H1 (cell line): ENCODE measurements at regions not wholly inside any gene's neighbourhood (a gene's known extent, or its start where the extent isn't known, plus 50 kb on each side); places are given as distances from the start of the nearest gene placed in this dataset.

Experiments used
- CTCF ChIA-PET: fragments of 300-600 bp; sonication (Branson Sonifier 250); formaldehyde crosslinking; loops from one replicate; lab custom pipeline; 2021; ENCODE audit not compliant: partially characterized antibody; lab: Charles Lee
- POLR2A ChIA-PET: fragments of 300-600 bp; sonication (Branson Sonifier 250); formaldehyde crosslinking; loops from one replicate; lab custom pipeline; 2021; ENCODE audit warnings: inconsistent platforms; ENCODE audit not compliant: partially characterized antibody; lab: Charles Lee
- DNase-seq, 2 experiments: peaks; one replicate each; pipeline versions ENCODE4 v3.0.0 to v3.0.0-alpha.2; 2010 to 2022; ENCODE audit warnings: low spot score in 2 of 2, low read depth in 1 of 2, mixed read lengths in 1 of 2
- FAIRE-seq: peaks from 2 replicates; lab custom pipeline; 2011; peaks lifted over from hg19 to GRCh38; lab: Jason Lieb, UNC
- H2AFZ ChIP-seq: 2 replicates; pipeline ENCODE4 v1.8.1; 2012; ENCODE audit warnings: low read length, inconsistent platforms
- H2AK5ac ChIP-seq: 2 replicates; pipeline ENCODE4 v1.6.1; 2013; ENCODE audit warnings: low read depth, low read length
- H2BK120ac ChIP-seq: replicated peaks from 2 replicates; pipeline ENCODE3; 2013; ENCODE audit warnings: low read depth, low read length, inconsistent platforms
- H2BK12ac ChIP-seq: 2 replicates; pipeline ENCODE4 v1.6.1; 2013; ENCODE audit warnings: low read depth, low read length
- H2BK15ac ChIP-seq: 2 replicates; pipeline ENCODE4 v1.6.1; 2013; ENCODE audit warnings: low read length
- H2BK20ac ChIP-seq: 2 replicates; pipeline ENCODE4 v1.6.1; 2013; ENCODE audit warnings: low read length
- H2BK5ac ChIP-seq: 2 replicates; pipeline ENCODE4 v1.6.1; 2013; ENCODE audit warnings: low read depth, low read length
- H3K14ac ChIP-seq: 2 replicates; pipeline ENCODE4 v1.6.1; 2013; ENCODE audit warnings: inconsistent platforms; ENCODE audit not compliant: insufficient read length
- H3K18ac ChIP-seq: 2 replicates; pipeline ENCODE4 v1.6.1; 2013; ENCODE audit warnings: low read length; ENCODE audit errors: extremely low read depth
- H3K23ac ChIP-seq: 2 replicates; pipeline ENCODE4 v1.6.1; 2013; ENCODE audit warnings: inconsistent platforms; ENCODE audit not compliant: insufficient read length
- H3K23me2 ChIP-seq: 2 replicates; pipeline ENCODE4 v1.6.1; 2013; ENCODE audit warnings: low read depth, low read length
- H3K27ac ChIP-seq: 2 replicates; pipeline ENCODE4 v1.6.1; 2011; ENCODE audit warnings: low read depth, low read length, inconsistent platforms
- H3K27me3 ChIP-seq, 4 experiments: replicated peaks in 1 of 4; 1 replicate in 1 of 4; 2 replicates in 3 of 4; pipeline versions ENCODE4 v1.6.1 to v1.8.1; 2011 to 2013; ENCODE audit warnings: low read length in 3 of 4, mild to moderate bottlenecking in 3 of 4, inconsistent platforms in 2 of 4, mixed read lengths in 2 of 4, moderate library complexity in 1 of 4; ENCODE audit not compliant: control insufficient read depth in 3 of 4, insufficient read depth in 3 of 4; ENCODE audit errors: extremely low read depth in 1 of 4
- H3K36me3 ChIP-seq, 4 experiments: 2 replicates each; pipeline versions ENCODE4 v1.6.1 to v1.8.1; 2011 to 2013; ENCODE audit warnings: mild to moderate bottlenecking in 4 of 4, low read length in 3 of 4, moderate library complexity in 2 of 4, control low read depth in 1 of 4, inconsistent platforms in 1 of 4; ENCODE audit not compliant: insufficient read depth in 4 of 4, control insufficient read depth in 2 of 4
- H3K4ac ChIP-seq: replicated peaks from 2 replicates; pipeline ENCODE3; 2013; ENCODE audit warnings: low read length, low read depth, mixed read lengths, inconsistent platforms; ENCODE audit not compliant: insufficient read length
- H3K4me1 ChIP-seq, 4 experiments: replicated peaks in 1 of 4; 1 replicate in 1 of 4; 2 replicates in 3 of 4; pipeline versions ENCODE4 v1.6.1 to v1.8.1; 2011 to 2013; ENCODE audit warnings: low read length in 3 of 4, inconsistent platforms in 2 of 4, mixed read lengths in 1 of 4; ENCODE audit not compliant: insufficient read depth in 4 of 4, control insufficient read depth in 3 of 4
- H3K4me2 ChIP-seq, 2 experiments: 2 replicates each; pipeline versions ENCODE4 v1.6.1 to v1.8.1; 2011 to 2013; ENCODE audit warnings: low read depth in 2 of 2, low read length in 2 of 2, control low read depth in 1 of 2, inconsistent platforms in 1 of 2, mild to moderate bottlenecking in 1 of 2; ENCODE audit not compliant: insufficient read depth in 1 of 2
- H3K4me3 ChIP-seq, 4 experiments: fragments of 200-600, 300-600 bp in 1 of 4; sonication (generic), shearing (Covaris generic), sonication (Bioruptor Twin) in 1 of 4; 2 replicates each; pipeline versions ENCODE4 v1.5.1 to v1.8.1; 2011 to 2016; ENCODE audit warnings: low read length in 4 of 4, low read depth in 3 of 4, control low read depth in 2 of 4, inconsistent platforms in 2 of 4, mild to moderate bottlenecking in 2 of 4, mixed read lengths in 1 of 4, moderate library complexity in 1 of 4; ENCODE audit not compliant: insufficient read depth in 2 of 4; ENCODE audit errors: extremely low read depth in 1 of 4
- H3K56ac ChIP-seq: replicated peaks from 2 replicates; pipeline ENCODE3; 2013; ENCODE audit warnings: low read depth, mild to moderate bottlenecking, mixed read lengths, low read length, inconsistent platforms; ENCODE audit not compliant: insufficient read length
- H3K79me1 ChIP-seq: 2 replicates; pipeline ENCODE4 v1.6.1; 2013; ENCODE audit warnings: low read depth, low read length, control low read depth
- H3K79me2 ChIP-seq, 2 experiments: 2 replicates each; pipeline versions ENCODE4 v1.6.1 to v1.8.1; 2012 to 2013; ENCODE audit warnings: low read length in 2 of 2, mild to moderate bottlenecking in 2 of 2, inconsistent platforms in 1 of 2; ENCODE audit not compliant: insufficient read depth in 2 of 2, control insufficient read depth in 1 of 2
- H3K9ac ChIP-seq, 4 experiments: replicated peaks in 1 of 4; 1 replicate in 1 of 4; 2 replicates in 3 of 4; pipeline versions ENCODE4 v1.6.1 to v1.8.1; 2011 to 2013; ENCODE audit warnings: low read depth in 3 of 4, low read length in 3 of 4, control low read depth in 2 of 4, mild to moderate bottlenecking in 2 of 4, moderate library complexity in 2 of 4, inconsistent platforms in 1 of 4; ENCODE audit errors: extremely low read depth in 1 of 4
- H3K9me3 ChIP-seq, 2 experiments: 2 replicates each; pipeline versions ENCODE4 v1.6.1 to v1.8.1; 2012 to 2013; ENCODE audit warnings: mild to moderate bottlenecking in 2 of 2, moderate library complexity in 2 of 2, control low read depth in 1 of 2, inconsistent platforms in 1 of 2, low read depth in 1 of 2, low read length in 1 of 2, mixed read lengths in 1 of 2; ENCODE audit not compliant: insufficient read depth in 2 of 2
- H4K20me1 ChIP-seq, 2 experiments: replicated peaks in 1 of 2; 2 replicates each; pipeline versions ENCODE3 to v1.8.1; 2011 to 2013; ENCODE audit warnings: inconsistent platforms in 2 of 2, low read length in 2 of 2, mild to moderate bottlenecking in 1 of 2; ENCODE audit not compliant: insufficient read depth in 2 of 2, control insufficient read depth in 1 of 2
- H4K5ac ChIP-seq: 2 replicates; pipeline ENCODE4 v1.6.1; 2013; ENCODE audit warnings: low read length, low read depth, mixed read lengths, inconsistent platforms; ENCODE audit not compliant: insufficient read length
- H4K8ac ChIP-seq: 2 replicates; pipeline ENCODE4 v1.8.0; 2013; ENCODE audit warnings: mild to moderate bottlenecking, moderate library complexity, low read length, inconsistent platforms; ENCODE audit not compliant: insufficient read depth; ENCODE audit errors: extremely low read depth
- H4K91ac ChIP-seq: replicated peaks from 2 replicates; pipeline ENCODE3; 2013; ENCODE audit warnings: low read length, mixed read lengths, inconsistent platforms; ENCODE audit not compliant: insufficient read length
- HDAC2 ChIP-seq, 2 experiments: fragments of 300-600 bp in 1 of 2; sonication (generic) in 1 of 2; IDR thresholded peaks; 2 replicates each; pipeline ENCODE4 v1.6.1; 2011 to 2012; ENCODE audit warnings: low read depth in 2 of 2, low read length in 2 of 2, mild to moderate bottlenecking in 2 of 2, moderate library complexity in 2 of 2, borderline replicate concordance in 1 of 2, inconsistent platforms in 1 of 2
- TEAD4 ChIP-seq: IDR thresholded peaks from 2 replicates; pipeline ENCODE4 v1.6.1; 2012; ENCODE audit warnings: low read depth, low read length, inconsistent platforms, mixed read lengths
- WGBS, 2 experiments: shearing (Covaris generic) in 1 of 2; methylation state at CpG; one replicate each; pipeline versions ENCODE4 v1.1.6 to v1.1.7; 2013 to 2015; ENCODE audit warnings: low lambda C conversion rate in 2 of 2, mixed read lengths in 2 of 2, inconsistent platforms in 1 of 2, low coverage in 1 of 2, missing lambda C conversion rate in 1 of 2; ENCODE audit not compliant: insufficient replicate concordance in 2 of 2, insufficient coverage in 1 of 2, insufficient read length in 1 of 2; ENCODE audit errors: extremely low coverage in 1 of 2, missing lambda C conversion rate in 1 of 2; 5-methylcytosine and 5-hydroxymethylcytosine counted together

- no peak overlapping the region for H3K27ac ChIP-seq
- H3K27me3 ChIP-seq, result no peaks in the 10 kb centered on the region
- no peak overlapping the region for H2AK5ac ChIP-seq
- no peak overlapping the region for H2BK12ac ChIP-seq
- H4K20me1 ChIP-seq, result no peaks in the 10 kb centered on the region
- H2BK120ac ChIP-seq, result no peak overlapping the region
- H3K14ac ChIP-seq, result no peak overlapping the region
- no peaks in the 10 kb centered on the region for H3K4me1 ChIP-seq
- H3K56ac ChIP-seq, result no peak overlapping the region
- TF ChIP-seq HDAC2 (IDR thresholded peaks at IDR 0.05; ENCODE audit: borderline replicate concordance in 1 of 2, low read depth in 2 of 2, low read length in 2 of 2) (no peak), TEAD4 (no peak)
- no peak overlapping the region for H3K9ac ChIP-seq
- H4K8ac ChIP-seq, result no peak overlapping the region
- no peaks in the 10 kb centered on the region for H3K36me3 ChIP-seq
- FAIRE-seq (no peak), DNase-seq (no peak)
- H4K5ac ChIP-seq, result no peak overlapping the region
- 0 out of 2 replicates have a peak, but pooled peaks cover 2% of the 10 kb centered on the region for H3K23me2 ChIP-seq
- no peak overlapping the region for H3K4ac ChIP-seq
- H2BK5ac ChIP-seq, result no peak overlapping the region
- H3K79me1 ChIP-seq, result no peaks in the 10 kb centered on the region
- H2BK15ac ChIP-seq, result no peak overlapping the region
- ChIA-PET CTCF (interaction anchor here (0.6 to 1.2 kb wide), 3 partner anchors 28 to 500 kb away, joined by 3 to 4 read pairs (median 3); no protein-coding TSS in a partner anchor), POLR2A (no interaction called here)
- H3K4me2 ChIP-seq, result no peak overlapping the region
- no peak overlapping the region for H2AFZ ChIP-seq
- no peak overlapping the region for H4K91ac ChIP-seq
- H3K4me3 ChIP-seq, result no peak overlapping the region
- H3K18ac ChIP-seq, result no peak overlapping the region
- H3K9me3 ChIP-seq, result no peaks in the 10 kb centered on the region
- no peaks in the 10 kb centered on the region for H3K79me2 ChIP-seq
- 98% methylated on average over 3 of the region's 3 CpGs; no CpG with 5 or more reads in 1 of the 2 experiments for WGBS, 2 experiments
- H2BK20ac ChIP-seq, result no peak overlapping the region
- no peak overlapping the region for H3K23ac ChIP-seq
Measured at GRCh38 chr1:208866386-208866955, 622.3 kb upstream of the PLXNA2 start.
